HepG2 (cell line): ENCODE measurements at regions not wholly inside any gene's neighbourhood (a gene's known extent, or its start where the extent isn't known, plus 50 kb on each side); places are given as distances from the start of the nearest gene placed in this dataset.

Experiments
- ATAC-seq: fragments of 200-7000 bp; cut with Tn5 transposase; 3 replicates; pipeline ENCODE4 v1.9.1; 2020; ENCODE audit warnings: mild to moderate bottlenecking, moderate library complexity
- BruUV-seq: library from RNA; stranded (reverse); fragments of 400-500 nt; replicated peaks from 2 replicates; lab custom pipeline; 2021; lab: Mats Ljungman, UMichigan
- CTCF ChIA-PET: fragments of 300-600 bp; formaldehyde crosslinking; extraction: SDS; loops from one replicate; lab custom pipeline; 2021; ENCODE audit warnings: low total read pairs, inconsistent platforms, low intra/inter-chr PET ratio; lab: Yijun Ruan, JAX
- POLR2A ChIA-PET: fragments of 350-600 bp; sonication (Branson Sonifier 250); formaldehyde crosslinking; loops from one replicate; lab custom pipeline; 2020; ENCODE audit warnings: antibody characterized with exemption, inconsistent platforms; lab: Yijun Ruan, JAX
- DNase-seq: peaks from one replicate; pipeline ENCODE4 v3.0.0-alpha.2; 2015; ENCODE audit warnings: low spot score
- FAIRE-seq: peaks from 3 replicates; lab custom pipeline; 2011; peaks lifted over from hg19 to GRCh38; lab: Jason Lieb, UNC
- H2AFZ ChIP-seq: one replicate; pipeline ENCODE4 v1.6.1; 2011; ENCODE audit warnings: low read length, inconsistent platforms
- H3K27ac ChIP-seq: fragments of 300-600 bp; 3 replicates; pipeline ENCODE4 v1.8.0; 2011; ENCODE audit warnings: mixed run types, mild to moderate bottlenecking, mixed read lengths, low read length, inconsistent platforms; ENCODE audit not compliant: insufficient read depth; ENCODE audit errors: extremely low read length
- H3K27me3 ChIP-seq, 2 experiments: fragments of 200-600 bp in 1 of 2; 2 replicates in 1 of 2; 3 replicates in 1 of 2; pipeline versions ENCODE4 v1.6.0 to v1.8.0; 2011; ENCODE audit warnings: low read length in 2 of 2, mild to moderate bottlenecking in 2 of 2, moderate library complexity in 2 of 2, inconsistent platforms in 1 of 2; ENCODE audit not compliant: insufficient read depth in 2 of 2, control insufficient read depth in 1 of 2
- H3K36me3 ChIP-seq, 2 experiments: fragments of 200-600 bp in 1 of 2; replicated peaks in 1 of 2; 2 replicates in 1 of 2; 3 replicates in 1 of 2; pipeline versions ENCODE4 v1.5.1 to v1.8.0; 2011; ENCODE audit warnings: low read length in 2 of 2, inconsistent platforms in 1 of 2; ENCODE audit not compliant: insufficient read depth in 2 of 2, control insufficient read depth in 1 of 2
- H3K4me1 ChIP-seq: 2 replicates; pipeline ENCODE4 v1.5.1; 2012; ENCODE audit warnings: low read length, inconsistent platforms; ENCODE audit not compliant: insufficient read depth
- H3K4me2 ChIP-seq: 2 replicates; pipeline ENCODE4 v1.6.0; 2011; ENCODE audit warnings: low read depth, low read length, inconsistent platforms
- H3K4me3 ChIP-seq, 3 experiments: fragments of 200-600 bp in 1 of 3; sonication (generic), shearing (Covaris generic) in 1 of 3; replicated peaks in 1 of 3; 2 replicates each; pipeline ENCODE4 v1.5.1; 2011 to 2016; ENCODE audit warnings: low read length in 3 of 3, inconsistent platforms in 2 of 3, low read depth in 2 of 3, mild to moderate bottlenecking in 2 of 3, control low read depth in 1 of 3, mixed read lengths in 1 of 3; ENCODE audit not compliant: insufficient read depth in 1 of 3
- H3K79me2 ChIP-seq: one replicate; pipeline ENCODE4 v1.6.1; 2011; ENCODE audit warnings: low read length, inconsistent platforms; ENCODE audit not compliant: insufficient read depth
- H3K9ac ChIP-seq: 2 replicates; pipeline ENCODE4 v1.6.0; 2011; ENCODE audit warnings: mild to moderate bottlenecking, low read depth, low read length, inconsistent platforms; ENCODE audit not compliant: insufficient read depth
- H3K9me3 ChIP-seq: 2 replicates; pipeline ENCODE4 v1.5.1; 2012; ENCODE audit warnings: mild to moderate bottlenecking, low read length
- H4K20me1 ChIP-seq: 2 replicates; pipeline ENCODE4 v1.6.0; 2011; ENCODE audit warnings: inconsistent platforms, mild to moderate bottlenecking, low read length, moderate library complexity; ENCODE audit not compliant: insufficient read depth
- ARID2 ChIP-seq: sonication (generic); formaldehyde crosslinking; IDR thresholded peaks from 2 replicates; pipeline ENCODE4 v1.8.1; 2022; ENCODE audit warnings: mild to moderate bottlenecking, missing genetic modification reagents, borderline replicate concordance
- CCAR2 ChIP-seq: fragments of 200-400 bp; formaldehyde crosslinking; optimal IDR thresholded peaks from 2 replicates; pipeline ENCODE3; 2018; ENCODE audit warnings: low read depth, mild to moderate bottlenecking, low read length, moderate library complexity
- PHF21A ChIP-seq: sonication (generic); formaldehyde crosslinking; IDR thresholded peaks from 2 replicates; pipeline ENCODE4 v1.5.0; 2020; ENCODE audit warnings: mild to moderate bottlenecking, missing genetic modification reagents
- POGK ChIP-seq: sonication (generic); formaldehyde crosslinking; conservative IDR thresholded peaks from 2 replicates; pipeline ENCODE4 v1.8.0; 2022; ENCODE audit warnings: mild to moderate bottlenecking, moderate library complexity, missing genetic modification reagents
- REPIN1 ChIP-seq: sonication (generic); formaldehyde crosslinking; IDR thresholded peaks from 2 replicates; pipeline ENCODE4 v1.8.0; 2022; ENCODE audit warnings: missing genetic modification reagents, low read depth, mild to moderate bottlenecking, borderline replicate concordance
- SOX5 ChIP-seq: IDR thresholded peaks from 2 replicates; pipeline ENCODE4 v1.6.1; 2016; ENCODE audit warnings: borderline replicate concordance
- ZBTB7A ChIP-seq: sonication (generic); formaldehyde crosslinking; IDR thresholded peaks from 2 replicates; pipeline ENCODE4 v1.8.0; 2022; ENCODE audit warnings: mild to moderate bottlenecking, missing genetic modification reagents
- ZNF512B ChIP-seq: sonication (generic); formaldehyde crosslinking; IDR thresholded peaks from 2 replicates; pipeline ENCODE4 v1.5.1; 2020; ENCODE audit warnings: missing genetic modification reagents, mild to moderate bottlenecking, borderline replicate concordance
- ZNF761 ChIP-seq: sonication (generic); formaldehyde crosslinking; conservative IDR thresholded peaks from 2 replicates; pipeline ENCODE4 v1.4.0; 2020; ENCODE audit warnings: mild to moderate bottlenecking, missing genetic modification reagents
- ZNF792 ChIP-seq: IDR thresholded peaks from 2 replicates; pipeline ENCODE4 v1.6.1; 2016
- ZNF878 ChIP-seq: sonication (generic); formaldehyde crosslinking; IDR thresholded peaks from 2 replicates; pipeline ENCODE4 v1.8.1; 2023; ENCODE audit warnings: mild to moderate bottlenecking, missing genetic modification reagents, moderate library complexity
- ZUFSP ChIP-seq: sonication (generic); formaldehyde crosslinking; IDR thresholded peaks from 2 replicates; pipeline ENCODE4 v1.9.0; 2021; ENCODE audit warnings: missing genetic modification reagents, mild to moderate bottlenecking, borderline replicate concordance
- WGBS: methylation state at CpG from one replicate; pipeline ENCODE4 v1.1.6; 2017; ENCODE audit warnings: low lambda C conversion rate; 5-methylcytosine and 5-hydroxymethylcytosine counted together
- in situ Hi-C: cut with HindIII; loops from 2 replicates; pipeline ENCODE4 v1.10.0; 2017; ENCODE audit warnings: low pct_unique_long_range_greater_than_20kb; ENCODE audit not compliant: extremely low pct_ligation_motif_present
- intact Hi-C: fragments of 100-400 bp; cut with micrococcal nuclease; formaldehyde crosslinking; loops from one replicate; pipeline ENCODE4 v1.10.0; 2022; ENCODE audit not compliant: unreplicated experiment

GRCh38 chr15:69804786-69805185, 292.9 kb downstream of the TLE3 start:
- Histone ChIP-seq H3K27me3 (peaks cover 4 to 28% of the 10 kb centered on the region in 2 experiments), H3K4me2 (no peak overlapping the region), H3K9me3 (no peaks in the 10 kb centered on the region), H3K27ac (no peak overlapping the region), H3K36me3 (no peaks in the 10 kb centered on the region), H3K9ac (no peak overlapping the region), H3K4me3 (no peak overlapping the region), H3K4me1 (no peaks in the 10 kb centered on the region), H2AFZ (no peak overlapping the region), H3K79me2 (no peaks in the 10 kb centered on the region), H4K20me1 (no peaks in the 10 kb centered on the region)
- intact Hi-C loops (no loop called here), in situ Hi-C loops (no loop called here)
- DNase-seq (no peak), FAIRE-seq (no peak), ATAC-seq (no peak)
- ChIA-PET CTCF (no interaction called here), POLR2A (no interaction called here)
- 39% methylated on average over 3 of the region's 3 CpGs for WGBS
- no peak for TF ChIP-seq ZUFSP (CRISPR knock-in tag)
- no peak for TF ChIP-seq CCAR2
- no peak for TF ChIP-seq ARID2 (CRISPR knock-in tag)
- no peak for TF ChIP-seq REPIN1
- TF ChIP-seq ZNF761 (CRISPR knock-in tag) = no peak
- no peak for TF ChIP-seq ZBTB7A (CRISPR knock-in tag)
- no TSS peak for BruUV-seq

- intact Hi-C loops (no loop called here), in situ Hi-C loops (no loop called here)
- Histone ChIP-seq H3K4me2 (no peak overlapping the region), H3K36me3 (no peaks in the 10 kb centered on the region), H3K4me1 (no peaks in the 10 kb centered on the region), H3K79me2 (no peaks in the 10 kb centered on the region), H3K9ac (no peak overlapping the region), H3K4me3 (no peak overlapping the region), H4K20me1 (no peaks in the 10 kb centered on the region), H3K9me3 (no peaks in the 10 kb centered on the region), H3K27ac (no peak overlapping the region), H3K27me3 (peaks cover 4 to 31% of the 10 kb centered on the region in 2 experiments), H2AFZ (no peak overlapping the region)
- BruUV-seq = no TSS peak
- ATAC-seq = no peak
- WGBS = 12% methylated on average over 9 of the region's 9 CpGs
- ChIA-PET CTCF (no interaction called here), POLR2A (no interaction called here)
- FAIRE-seq = no peak
- DNase-seq = no peak
- TF ChIP-seq ZNF878 (CRISPR knock-in tag) = no peak
- no peak for TF ChIP-seq ZNF792
- no peak for TF ChIP-seq POGK (CRISPR knock-in tag)
- TF ChIP-seq ZNF512B (CRISPR knock-in tag) = no peak
- no peak for TF ChIP-seq SOX5 (CRISPR knock-in tag)
- no peak for TF ChIP-seq PHF21A
These were observed 292.3 kb downstream of the TLE3 start for GRCh38 chr15:69805248-69805953.
